Heart right ventricle (tissue), 16 donors: ENCODE measurements at regions not wholly inside any gene's neighbourhood (a gene's known extent, or its start where the extent isn't known, plus 50 kb on each side); places are given as distances from the start of the nearest gene placed in this dataset.
A peak's percentile ranks its signal among the peaks of the same experiment; 100 is the strongest.

Experiments used
- ATAC-seq, 8 donors: fragments of 200-7000 bp; cut with Tn5 transposase; one replicate each; pipeline ENCODE4 v1.9.1; 2020; ENCODE audit warnings: mild to moderate bottlenecking in 8 of 8, moderate library complexity in 8 of 8, moderate number of reproducible peaks in 1 of 8
- DNase-seq, 2 donors: peaks; one replicate each; pipeline ENCODE4 v3.0.0-alpha.2; 2020
- H3K27ac ChIP-seq, 10 donors: fragments of 200-600 bp; sonication (generic) in 2 of 10; one replicate each; pipeline versions ENCODE4 v1.5.0 to v1.8.0; 2020 to 2022; ENCODE audit warnings: mild to moderate bottlenecking in 3 of 10
- H3K27me3 ChIP-seq, 7 donors: fragments of 200-600 bp; one replicate each; pipeline ENCODE4 v1.8.0; 2021 to 2022; ENCODE audit warnings: mild to moderate bottlenecking in 2 of 7
- H3K36me3 ChIP-seq, 9 donors: fragments of 200-600 bp; sonication (generic) in 1 of 9; one replicate each; pipeline versions ENCODE4 v1.5.0 to v1.8.0; 2020 to 2022; ENCODE audit warnings: mild to moderate bottlenecking in 2 of 9
- H3K4me1 ChIP-seq, 9 donors: fragments of 200-600 bp; sonication (generic) in 1 of 9; one replicate each; pipeline versions ENCODE4 v1.5.0 to v1.8.0; 2020 to 2022; ENCODE audit warnings: mild to moderate bottlenecking in 4 of 9
- H3K4me3 ChIP-seq, 10 donors: fragments of 200-600 bp; sonication (generic) in 2 of 10; one replicate each; pipeline versions ENCODE4 v1.5.0 to v1.8.0; 2020 to 2022; ENCODE audit warnings: mild to moderate bottlenecking in 7 of 10, moderate library complexity in 2 of 10
- H3K9me3 ChIP-seq, 11 donors: fragments of 200-600 bp in 10 of 11; sonication (generic) in 2 of 11; one replicate each; pipeline versions ENCODE4 v1.5.0 to v1.8.0; 2013 to 2022; ENCODE audit warnings: mild to moderate bottlenecking in 2 of 11, control low read depth in 1 of 11, moderate library complexity in 1 of 11
- WGBS, 2 donors: extraction: QIAGEN DNeasy Blood & Tissue Kit; methylation state at CpG; one replicate each; pipeline ENCODE4 v1.1.7; 2013; ENCODE audit warnings: inconsistent platforms in 1 of 2; 5-methylcytosine and 5-hydroxymethylcytosine counted together
- intact Hi-C, 10 donors: fragments of 100-400 bp; cut with DNase I; formaldehyde crosslinking; loops; one replicate each; pipeline versions ENCODE4 v1.11.1 to v1.14.2; 2022
- TF ChIP-seq, protein P1 (sequence below), 9 donors: fragments of 200-600 bp; sonication (generic) in 2 of 9; IDR thresholded peaks; one replicate each; pipeline versions ENCODE4 v1.5.0 to v1.8.0; 2021 to 2022; ENCODE audit warnings: antibody characterized with exemption in 9 of 9, mild to moderate bottlenecking in 5 of 9, moderate library complexity in 1 of 9
- donor health status: Arrhythmogenic right ventricular cardiomyopathy.
- donor health status: ischemic (EF 13 %, LVEDD 7.1; RV severe dilation, severe dysfunction).
- donor health status: healthy with polysubstance abuse.
- donor health status: DM: no; HTN: yes; CAD: no.
- donor health status: DM: no; HTN: no; CAD: no.
- donor health status: ischemic (EF 25% LVEDD 6.9; RV normal size, moderate dysfunction).
- donor health status: ischemic (EF 25% LVEDD 5.7; RV mildly dilated, moderate dysfunction).
- donor health status: healthy.
- donor health status: DM: yes; HTN: yes; CAD: no.
- donor health status: Ischemic cardiomyopathy.
- donor health status: ischemic (EF 35%, LVEDD 5.7; RV mildly dilated, moderate dysfunction).
- donor health status: nonischemic (EF 11% LVEDD 7.7; RV severe dilation, severe dysfunction).
- donor health status: DM: yes; HTN: yes; CAD: no.
- donor health status: PGD.
- donor health status: ischemic (EF 29% LVEDD 5.4; RV normal size, mild dysfunction).
- donor health status: nonischemic (EF 23%, LVEDD 6.1; RV moderate dilation, normal function).

DNA sequence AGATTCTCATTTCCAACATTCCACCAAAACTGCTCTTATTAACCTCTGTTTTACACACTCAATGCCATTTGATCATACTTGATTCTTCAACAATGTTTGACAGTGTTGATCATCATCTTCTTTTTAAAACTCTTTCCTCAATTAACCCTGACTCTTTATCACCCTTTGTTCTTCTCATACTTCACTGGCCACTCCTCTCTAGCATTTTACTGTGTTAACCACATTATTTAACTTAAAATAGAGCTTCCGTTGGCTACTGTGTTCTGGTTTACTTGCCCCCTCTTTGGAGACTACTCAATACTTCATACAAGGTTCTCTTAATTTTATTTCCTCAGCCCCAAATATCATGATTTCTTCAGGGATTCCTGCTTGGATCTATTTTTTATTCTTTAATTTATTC lies 121.1 kb upstream of the SPRY2 start:
- no peak overlapping the region for H3K4me3 ChIP-seq
- ATAC-seq (no peak), DNase-seq (no peak)
- no peak overlapping the region for H3K27ac ChIP-seq
- WGBS, 2 donors: 89 to 94% methylated on average over 1 of the region's 1 CpG
- H3K27me3 ChIP-seq: no peaks in the 10 kb centered on the region
- H3K36me3 ChIP-seq: no peaks in the 10 kb centered on the region
- peaks cover 4 to 33% (median 11%) of the 10 kb centered on the region in 9 donors for H3K4me1 ChIP-seq
- intact Hi-C loops: loop anchor here in 1 of 10 donors (10.0 kb wide), 1 partner anchor 117 kb away; the partner anchor contains the start of gene SPRY2
- TF ChIP-seq, protein P1, sequence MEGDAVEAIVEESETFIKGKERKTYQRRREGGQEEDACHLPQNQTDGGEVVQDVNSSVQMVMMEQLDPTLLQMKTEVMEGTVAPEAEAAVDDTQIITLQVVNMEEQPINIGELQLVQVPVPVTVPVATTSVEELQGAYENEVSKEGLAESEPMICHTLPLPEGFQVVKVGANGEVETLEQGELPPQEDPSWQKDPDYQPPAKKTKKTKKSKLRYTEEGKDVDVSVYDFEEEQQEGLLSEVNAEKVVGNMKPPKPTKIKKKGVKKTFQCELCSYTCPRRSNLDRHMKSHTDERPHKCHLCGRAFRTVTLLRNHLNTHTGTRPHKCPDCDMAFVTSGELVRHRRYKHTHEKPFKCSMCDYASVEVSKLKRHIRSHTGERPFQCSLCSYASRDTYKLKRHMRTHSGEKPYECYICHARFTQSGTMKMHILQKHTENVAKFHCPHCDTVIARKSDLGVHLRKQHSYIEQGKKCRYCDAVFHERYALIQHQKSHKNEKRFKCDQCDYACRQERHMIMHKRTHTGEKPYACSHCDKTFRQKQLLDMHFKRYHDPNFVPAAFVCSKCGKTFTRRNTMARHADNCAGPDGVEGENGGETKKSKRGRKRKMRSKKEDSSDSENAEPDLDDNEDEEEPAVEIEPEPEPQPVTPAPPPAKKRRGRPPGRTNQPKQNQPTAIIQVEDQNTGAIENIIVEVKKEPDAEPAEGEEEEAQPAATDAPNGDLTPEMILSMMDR (IDR thresholded peaks at IDR 0.05): no peak
- peaks cover 0 to 7% (median 0%) of the 10 kb centered on the region in 11 donors for H3K9me3 ChIP-seq

DNA sequence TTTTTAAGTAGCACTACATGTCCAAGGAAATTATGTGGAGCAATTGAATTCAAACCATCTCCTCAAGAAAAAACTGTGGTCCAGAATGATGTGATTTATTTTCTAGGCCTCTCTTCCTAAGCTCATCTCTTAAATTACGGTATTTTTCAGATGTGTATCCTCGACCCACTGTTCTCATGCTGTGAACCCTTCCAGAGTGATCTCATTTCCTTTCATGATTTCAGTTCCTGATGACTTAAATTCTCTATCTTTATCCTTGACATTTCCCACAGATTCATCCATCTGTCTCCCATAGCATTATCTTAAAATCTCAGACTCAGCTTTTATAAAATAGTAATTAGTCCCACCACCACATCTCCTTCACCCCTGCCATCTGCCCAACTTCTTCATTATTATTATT lies 117.6 kb upstream of the SPRY2 start:
- TF ChIP-seq, protein P1 (IDR thresholded peaks at IDR 0.05): no peak
- ATAC-seq (peak in 6 of 8 donors; percentile 67 to 83 (median 72)), DNase-seq (no peak)
- Histone ChIP-seq H3K4me1 (peaks cover 0 to 34% (median 4%) of the 10 kb centered on the region in 9 donors), H3K4me3 (no peak overlapping the region), H3K27me3 (peaks cover 0 to 10% (median 0%) of the 10 kb centered on the region in 7 donors), H3K9me3 (no peaks in the 10 kb centered on the region), H3K27ac (peak overlapping the region in 7 of 10 donors; percentile 36 to 75 (median 51)), H3K36me3 (no peaks in the 10 kb centered on the region)
- 28 to 45% methylated on average over 2 of the region's 2 CpGs for WGBS, 2 donors
- intact Hi-C loops: loop anchor here in 1 of 10 donors (5.0 kb wide), 1 partner anchor 96 kb away; no protein-coding TSS in a partner anchor

DNA sequence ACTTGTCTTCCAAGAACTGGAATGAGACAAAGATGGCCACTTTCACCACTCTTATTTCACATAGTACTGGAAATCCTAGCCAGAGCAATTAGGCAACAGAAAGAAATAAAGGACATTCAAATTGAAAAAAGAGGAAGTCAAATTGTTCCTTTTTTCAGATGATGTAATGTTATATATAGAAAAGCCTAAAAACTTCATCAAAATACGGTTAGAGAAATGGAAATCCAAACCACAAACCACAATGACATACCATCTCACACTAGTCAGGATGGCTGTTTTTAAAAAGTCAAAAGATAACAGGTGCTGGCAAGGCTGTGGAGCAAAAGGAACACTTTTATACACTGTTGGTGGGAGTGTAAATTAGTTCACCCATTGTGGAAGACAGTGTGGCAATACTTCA lies 113.3 kb upstream of the SPRY2 start:
- no peak for DNase-seq
- ATAC-seq: peak in 1 of 8 donors; percentile 29
- H3K27me3 ChIP-seq: peaks cover 0 to 18% (median 0%) of the 10 kb centered on the region in 7 donors
- no peak overlapping the region for H3K4me3 ChIP-seq
- H3K9me3 ChIP-seq: no peaks in the 10 kb centered on the region
- no peak overlapping the region for H3K27ac ChIP-seq
- TF ChIP-seq, protein P1 (IDR thresholded peaks at IDR 0.05): no peak
- H3K36me3 ChIP-seq: no peaks in the 10 kb centered on the region
- WGBS, 2 donors: 79 to 80% methylated on average over 1 of the region's 1 CpG
- intact Hi-C loops: loop anchor here in 1 of 10 donors (1.0 kb wide), 1 partner anchor 18 kb away; no protein-coding TSS in a partner anchor
- H3K4me1 ChIP-seq: peaks cover 0 to 42% (median 14%) of the 10 kb centered on the region in 9 donors

DNA sequence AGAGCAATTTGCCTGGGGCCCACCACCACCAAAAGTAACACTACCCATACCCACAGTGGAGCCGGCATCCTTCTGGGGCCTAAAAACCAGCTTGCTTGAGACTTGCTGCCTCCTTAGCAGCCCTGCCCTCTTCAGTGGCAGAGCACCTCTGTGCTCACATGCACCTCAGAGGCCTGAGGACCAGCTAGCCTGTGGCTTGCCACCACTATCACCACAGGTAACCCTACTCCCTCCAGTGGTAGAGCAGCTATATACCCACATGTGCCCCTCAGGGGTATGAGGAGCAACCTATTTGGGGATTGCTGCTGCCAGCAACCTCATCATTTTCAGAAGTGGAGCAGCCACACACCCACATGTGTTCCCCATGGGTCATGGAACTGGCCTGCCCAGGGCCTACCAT lies 111.4 kb upstream of the SPRY2 start:
- no peak overlapping the region for H3K4me3 ChIP-seq
- 97 to 100% methylated on average over 1 of the region's 1 CpG for WGBS, 2 donors
- peaks cover 0 to 38% (median 17%) of the 10 kb centered on the region in 9 donors for H3K4me1 ChIP-seq

More for the DNA sequence above, 111.4 kb upstream of the SPRY2 start:
- ATAC-seq: peak in 1 of 8 donors; percentile 34
- DNase-seq: no peak
- TF ChIP-seq, protein P1 (IDR thresholded peaks at IDR 0.05): no peak
- Histone ChIP-seq H3K36me3 (no peaks in the 10 kb centered on the region), H3K9me3 (no peaks in the 10 kb centered on the region), H3K27me3 (peaks cover 0 to 18% (median 0%) of the 10 kb centered on the region in 7 donors), H3K27ac (no peak overlapping the region)
- intact Hi-C loops: no loop called here
